Naive B cell (primary cell): ENCODE measurements at regions not wholly inside any gene's neighbourhood (a gene's known extent, or its start where the extent isn't known, plus 50 kb on each side); places are given as distances from the start of the nearest gene placed in this dataset.

Source experiments
- ATAC-seq, 2 donors: fragments of 150-1000 bp; cut with Tn5 transposase; 2 replicates each; pipeline ENCODE4 v1.10.0; 2021; ENCODE audit warnings: low read depth in 2 of 2, mild to moderate bottlenecking in 2 of 2, moderate library complexity in 2 of 2
- DNase-seq: peaks from one replicate; pipeline ENCODE4 v3.0.0; 2022
- H3K27ac Mint-ChIP-seq, 6 donors: one replicate each; pipeline ENCODE4 v1.8.0; 2020 to 2022; ENCODE audit warnings: mild to moderate bottlenecking in 6 of 6, mixed read lengths in 6 of 6, moderate library complexity in 5 of 6, inconsistent platforms in 2 of 6
- H3K27me3 Mint-ChIP-seq, 3 donors: one replicate each; pipeline ENCODE4 v1.8.0; 2021 to 2022; ENCODE audit warnings: mixed read lengths in 3 of 3, mild to moderate bottlenecking in 1 of 3
- H3K36me3 Mint-ChIP-seq, 2 donors: one replicate each; pipeline ENCODE4 v1.8.0; 2020 to 2022; ENCODE audit warnings: mixed read lengths in 2 of 2, inconsistent platforms in 1 of 2, mild to moderate bottlenecking in 1 of 2
- H3K4me1 Mint-ChIP-seq, 3 donors: one replicate each; pipeline ENCODE4 v1.8.0; 2020 to 2022; ENCODE audit warnings: mixed read lengths in 3 of 3, inconsistent platforms in 1 of 3, mild to moderate bottlenecking in 1 of 3, moderate library complexity in 1 of 3
- H3K4me3 Mint-ChIP-seq, 8 donors: one replicate each; pipeline ENCODE4 v1.8.0; 2020 to 2022; ENCODE audit warnings: mild to moderate bottlenecking in 8 of 8, mixed read lengths in 8 of 8, moderate library complexity in 8 of 8, inconsistent platforms in 2 of 8
- H3K9me3 Mint-ChIP-seq, 7 donors: one replicate each; pipeline ENCODE4 v1.8.0; 2020 to 2022; ENCODE audit warnings: mixed read lengths in 7 of 7, mild to moderate bottlenecking in 5 of 7, inconsistent platforms in 2 of 7, moderate library complexity in 1 of 7

- no peak for ATAC-seq
- Mint-ChIP-seq H3K36me3 (no peaks in the 10 kb centered on the region), H3K4me1 (no peaks in the 10 kb centered on the region), H3K27ac (no peak overlapping the region), H3K4me3 (no peak overlapping the region), H3K9me3 (peaks cover 0 to 5% (median 0%) of the 10 kb centered on the region in 7 donors), H3K27me3 (no peaks in the 10 kb centered on the region)
- no peak for DNase-seq
Observed at GRCh38 chr3:59631482-59631881, 581.7 kb upstream of the CFAP20DC start.

DNA sequence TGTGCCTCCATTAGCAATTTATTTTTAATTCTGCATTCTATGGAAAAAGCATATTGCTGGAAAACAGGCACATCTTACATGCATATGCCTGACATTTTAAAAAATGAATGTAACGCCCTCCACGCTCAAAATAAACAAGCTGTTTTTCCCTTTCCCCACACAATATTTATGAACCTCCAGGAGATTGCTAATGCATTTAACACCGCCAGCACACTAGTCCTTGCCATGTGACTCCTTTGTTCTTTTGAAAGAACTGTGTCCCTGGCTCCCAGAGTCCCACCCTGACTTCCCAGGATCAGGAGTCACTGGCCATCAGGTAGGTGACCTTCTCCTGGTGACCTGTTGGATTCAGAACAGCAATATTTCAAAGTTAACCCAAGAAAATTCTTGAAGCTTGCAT, 571.2 kb upstream of the CFAP20DC start:
- H3K4me1 Mint-ChIP-seq: no peaks in the 10 kb centered on the region
- H3K4me3 Mint-ChIP-seq: no peak overlapping the region
- H3K27ac Mint-ChIP-seq: no peak overlapping the region
- H3K9me3 Mint-ChIP-seq: peaks cover 0 to 18% (median 6%) of the 10 kb centered on the region in 7 donors
- H3K36me3 Mint-ChIP-seq: peaks cover 0 to 6% of the 10 kb centered on the region in 2 donors
- no peak for ATAC-seq
- no peak for DNase-seq
- H3K27me3 Mint-ChIP-seq: no peaks in the 10 kb centered on the region

DNA sequence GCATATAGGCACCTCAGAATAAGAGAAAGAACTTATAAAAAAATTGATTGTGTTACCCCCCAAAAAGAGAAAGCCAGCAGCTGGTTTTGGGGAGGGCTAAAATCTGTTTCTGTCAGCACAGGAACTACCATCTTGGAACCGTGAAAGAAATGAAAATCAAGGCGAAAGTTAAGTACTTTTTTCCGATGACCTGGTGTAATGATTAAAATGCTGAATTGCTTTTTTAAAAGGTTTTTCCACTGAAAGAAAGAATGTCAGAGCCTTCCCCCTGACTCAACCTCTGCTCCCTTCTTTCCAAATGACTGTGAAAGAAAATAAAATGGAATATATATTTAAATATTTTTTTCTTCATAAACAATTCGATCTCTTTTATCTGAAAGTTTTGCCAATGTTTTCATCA, 570.5 kb upstream of the CFAP20DC start:
- no peak for DNase-seq
- no peaks in the 10 kb centered on the region for H3K27me3 Mint-ChIP-seq
- no peaks in the 10 kb centered on the region for H3K4me1 Mint-ChIP-seq
- ATAC-seq: no peak
- H3K9me3 Mint-ChIP-seq: peaks cover 0 to 18% (median 6%) of the 10 kb centered on the region in 7 donors
- no peak overlapping the region for H3K27ac Mint-ChIP-seq
- H3K4me3 Mint-ChIP-seq: no peak overlapping the region
- peaks cover 0 to 6% of the 10 kb centered on the region in 2 donors for H3K36me3 Mint-ChIP-seq

GRCh38 chr3:59612444-59612715, 562.6 kb upstream of the CFAP20DC start:
- no peaks in the 10 kb centered on the region for H3K36me3 Mint-ChIP-seq

GRCh38 chr3:59611649-59612443, 562.0 kb upstream of the CFAP20DC start:
- ATAC-seq (no peak), DNase-seq (no peak)
- Mint-ChIP-seq H3K36me3 (no peaks in the 10 kb centered on the region), H3K4me1 (no peaks in the 10 kb centered on the region), H3K4me3 (no peak overlapping the region), H3K9me3 (peaks cover 0 to 10% (median 5%) of the 10 kb centered on the region in 7 donors), H3K27me3 (peaks cover 0 to 5% (median 4%) of the 10 kb centered on the region in 3 donors), H3K27ac (no peak overlapping the region)

More at GRCh38 chr3:59612444-59612715, 562.6 kb upstream of the CFAP20DC start:
- Mint-ChIP-seq H3K27me3 (peaks cover 0 to 5% (median 4%) of the 10 kb centered on the region in 3 donors), H3K4me3 (no peak overlapping the region), H3K27ac (no peak overlapping the region), H3K4me1 (no peaks in the 10 kb centered on the region), H3K9me3 (peaks cover 0 to 10% (median 5%) of the 10 kb centered on the region in 7 donors)
- DNase-seq (no peak), ATAC-seq (no peak)

DNA sequence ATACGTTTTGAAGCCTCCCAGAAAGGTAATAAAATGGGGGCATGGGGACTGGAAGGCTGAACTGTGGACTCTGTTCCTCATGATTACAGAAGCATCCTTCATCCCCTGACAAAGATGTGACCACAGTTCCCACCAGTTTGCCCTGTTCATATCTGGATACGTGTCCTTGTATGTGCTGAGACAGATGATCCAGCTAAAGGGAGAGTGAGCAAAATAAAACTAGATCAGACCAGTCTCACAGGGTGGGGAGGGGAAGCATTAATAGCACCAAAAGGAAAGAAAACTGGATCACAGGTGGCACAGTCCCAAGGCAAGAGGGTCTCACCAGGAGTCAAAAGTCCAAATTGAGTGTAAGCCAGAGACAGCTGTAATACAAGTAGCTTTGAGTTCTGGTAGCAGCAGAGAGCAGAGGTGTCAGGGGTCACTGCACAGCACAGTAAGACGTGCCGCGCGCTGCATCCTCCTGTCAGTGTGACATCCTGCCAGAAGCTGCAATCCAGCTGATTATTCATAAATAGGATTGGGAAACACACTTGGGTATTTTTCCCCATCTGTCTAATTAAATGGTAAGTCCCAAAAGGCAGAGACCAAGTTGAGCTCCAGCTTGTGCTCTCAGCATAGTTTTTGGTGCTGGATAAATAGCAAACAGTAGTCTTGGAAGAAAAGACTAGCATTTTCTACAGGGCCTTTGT, 560.0 kb upstream of the CFAP20DC start:
- DNase-seq (no peak), ATAC-seq (no peak)
- peaks cover 0 to 5% (median 4%) of the 10 kb centered on the region in 3 donors for H3K27me3 Mint-ChIP-seq
- H3K9me3 Mint-ChIP-seq: peaks cover 0 to 7% (median under 1%) of the 10 kb centered on the region in 7 donors
- H3K4me1 Mint-ChIP-seq: no peaks in the 10 kb centered on the region
- no peak overlapping the region for H3K27ac Mint-ChIP-seq
- no peaks in the 10 kb centered on the region for H3K36me3 Mint-ChIP-seq
- no peak overlapping the region for H3K4me3 Mint-ChIP-seq

DNA sequence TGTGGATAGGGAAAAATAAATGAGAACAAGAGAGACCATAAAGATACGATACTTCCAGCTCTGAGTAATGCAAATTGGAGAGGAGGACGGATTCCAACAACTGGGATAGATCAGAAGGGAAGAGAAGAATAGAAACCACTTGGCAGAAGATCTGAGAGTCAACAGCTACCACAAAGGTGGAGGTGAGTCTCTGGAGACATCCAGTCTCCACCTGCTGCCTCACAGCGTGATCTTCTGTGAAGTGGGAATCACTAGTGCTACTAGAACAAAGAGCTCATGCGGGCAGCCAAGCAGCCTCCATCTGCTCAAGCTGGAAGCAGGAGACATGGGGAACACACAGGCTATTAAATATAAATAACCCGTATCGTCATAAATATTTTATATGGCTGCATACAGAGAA, 558.5 kb upstream of the CFAP20DC start:
- peaks cover 0 to 5% (median 4%) of the 10 kb centered on the region in 3 donors for H3K27me3 Mint-ChIP-seq
- peaks cover 0 to 7% (median 0%) of the 10 kb centered on the region in 7 donors for H3K9me3 Mint-ChIP-seq
- no peak overlapping the region for H3K27ac Mint-ChIP-seq
- no peak overlapping the region for H3K4me3 Mint-ChIP-seq
- H3K36me3 Mint-ChIP-seq: no peaks in the 10 kb centered on the region
- ATAC-seq: no peak
- no peaks in the 10 kb centered on the region for H3K4me1 Mint-ChIP-seq
- DNase-seq: no peak

DNA sequence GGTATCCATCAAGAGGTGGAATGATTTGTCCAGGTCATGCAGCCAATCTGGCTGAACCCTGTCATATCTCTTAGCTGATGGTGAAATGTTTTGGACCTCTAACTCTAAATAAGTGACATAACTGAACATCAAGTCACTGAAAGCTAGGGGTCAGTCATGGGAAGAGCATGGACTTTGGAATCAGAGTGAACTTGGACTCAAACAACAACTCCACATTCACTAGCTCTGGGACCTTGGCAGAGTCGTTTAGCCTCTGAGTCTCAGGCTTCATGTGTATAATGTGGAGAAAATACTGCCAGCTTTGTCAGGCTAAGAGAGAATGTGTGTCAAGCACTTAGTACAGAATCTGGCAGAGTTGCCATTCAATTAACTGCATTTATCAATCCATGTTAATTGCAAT, 557.8 kb upstream of the CFAP20DC start:
- no peaks in the 10 kb centered on the region for H3K36me3 Mint-ChIP-seq
- no peak for DNase-seq
- H3K9me3 Mint-ChIP-seq: peaks cover 0 to 4% (median 0%) of the 10 kb centered on the region in 7 donors

DNA sequence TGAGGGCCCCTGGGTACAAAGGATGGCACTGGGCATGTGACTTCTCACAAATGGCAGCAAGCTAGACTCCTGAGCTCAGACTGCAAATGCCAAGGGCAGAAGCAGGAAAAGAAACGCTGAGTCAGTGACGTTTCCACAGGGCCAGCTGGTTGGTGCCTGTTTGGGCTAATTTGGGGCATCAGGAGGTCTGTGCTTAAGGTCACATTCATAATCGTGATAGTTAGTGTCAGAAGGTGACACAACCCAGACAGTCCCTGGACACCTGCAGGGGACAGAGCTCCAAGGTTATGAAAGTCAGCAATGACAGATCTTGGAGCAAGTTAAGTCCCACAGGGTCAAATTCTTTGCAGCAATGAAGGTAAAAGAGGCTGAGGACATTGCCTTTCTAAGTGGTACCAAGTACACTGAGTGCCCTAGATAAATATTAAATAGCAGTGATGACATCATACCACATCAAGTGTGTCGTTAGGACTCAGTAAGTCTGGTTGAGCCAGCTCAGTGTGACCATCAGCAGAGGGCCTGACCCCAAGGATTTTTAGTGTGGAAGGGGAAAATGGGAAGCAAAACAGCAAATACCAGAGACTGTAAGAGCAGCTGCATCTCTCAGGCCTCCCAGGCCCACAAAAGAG, 556.9 kb upstream of the CFAP20DC start:
- Mint-ChIP-seq H3K4me1 (no peaks in the 10 kb centered on the region), H3K4me3 (no peak overlapping the region), H3K27me3 (peaks cover 0 to 5% (median 4%) of the 10 kb centered on the region in 3 donors), H3K27ac (no peak overlapping the region), H3K9me3 (peaks cover 0 to 4% (median 0%) of the 10 kb centered on the region in 7 donors), H3K36me3 (no peaks in the 10 kb centered on the region)
- no peak for DNase-seq
- ATAC-seq: no peak

More for the DNA sequence above, 557.8 kb upstream of the CFAP20DC start:
- Mint-ChIP-seq H3K27me3 (peaks cover 0 to 5% (median 4%) of the 10 kb centered on the region in 3 donors), H3K4me3 (no peak overlapping the region), H3K4me1 (no peaks in the 10 kb centered on the region), H3K27ac (no peak overlapping the region)
- no peak for ATAC-seq

DNA sequence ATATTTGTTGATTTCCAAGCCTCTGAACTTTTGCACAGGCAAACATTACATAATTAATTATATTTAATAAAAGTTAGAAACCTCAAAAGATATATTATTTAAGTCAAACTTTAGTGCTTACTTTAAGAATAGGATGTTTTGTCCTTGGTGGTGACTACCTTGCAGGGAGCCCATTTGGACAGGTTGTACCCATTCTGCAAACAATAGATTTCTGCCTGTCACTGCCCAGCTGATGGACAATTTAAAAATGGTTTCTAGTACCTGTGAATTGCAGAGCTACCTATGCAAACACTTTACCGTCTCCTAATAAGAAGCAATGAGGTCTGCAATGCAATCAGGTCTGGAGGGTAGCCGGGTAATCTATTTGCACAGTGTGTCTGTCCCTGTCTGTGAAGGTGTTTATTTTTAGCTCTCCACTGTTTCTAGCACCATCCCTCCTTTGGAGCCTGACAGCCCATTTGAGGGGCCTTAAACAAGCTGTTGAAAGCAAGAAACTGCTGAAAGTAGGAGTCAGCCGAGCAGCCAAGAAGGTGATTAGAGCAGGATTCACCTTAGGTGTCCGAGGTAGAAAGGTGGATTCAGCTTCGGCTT, 556.2 kb upstream of the CFAP20DC start:
- no peaks in the 10 kb centered on the region for H3K4me1 Mint-ChIP-seq
- ATAC-seq (no peak), DNase-seq (no peak)
- peaks cover 0 to 2% (median 1%) of the 10 kb centered on the region in 3 donors for H3K27me3 Mint-ChIP-seq
- H3K36me3 Mint-ChIP-seq: no peaks in the 10 kb centered on the region
- H3K27ac Mint-ChIP-seq: no peak overlapping the region
- peaks cover 0 to 4% (median 0%) of the 10 kb centered on the region in 7 donors for H3K9me3 Mint-ChIP-seq
- no peak overlapping the region for H3K4me3 Mint-ChIP-seq

DNA sequence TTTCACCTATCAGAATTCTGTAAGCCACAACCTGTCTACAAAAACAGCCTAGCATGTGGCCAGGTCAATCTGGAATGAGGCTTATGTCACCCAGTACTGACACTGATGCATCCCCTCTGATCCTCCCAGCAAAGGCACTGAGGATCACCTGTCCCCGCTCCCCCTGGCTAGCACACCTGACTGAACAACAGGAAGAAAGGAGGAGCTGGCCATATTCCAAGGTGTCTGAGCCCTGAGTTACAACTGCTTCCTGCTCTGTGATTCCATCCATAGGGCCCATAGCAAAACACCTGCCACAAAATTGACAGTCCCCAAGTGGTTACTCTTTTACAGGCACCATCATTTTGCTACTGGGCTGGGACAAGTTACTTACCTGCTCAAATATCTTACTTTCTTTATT, 555.5 kb upstream of the CFAP20DC start:
- no peak for DNase-seq
- H3K27ac Mint-ChIP-seq: no peak overlapping the region
- H3K4me3 Mint-ChIP-seq: no peak overlapping the region
- H3K36me3 Mint-ChIP-seq: no peaks in the 10 kb centered on the region
- peaks cover 0 to 4% (median 0%) of the 10 kb centered on the region in 7 donors for H3K9me3 Mint-ChIP-seq
- H3K27me3 Mint-ChIP-seq: no peaks in the 10 kb centered on the region
- no peak for ATAC-seq
- no peaks in the 10 kb centered on the region for H3K4me1 Mint-ChIP-seq

DNA sequence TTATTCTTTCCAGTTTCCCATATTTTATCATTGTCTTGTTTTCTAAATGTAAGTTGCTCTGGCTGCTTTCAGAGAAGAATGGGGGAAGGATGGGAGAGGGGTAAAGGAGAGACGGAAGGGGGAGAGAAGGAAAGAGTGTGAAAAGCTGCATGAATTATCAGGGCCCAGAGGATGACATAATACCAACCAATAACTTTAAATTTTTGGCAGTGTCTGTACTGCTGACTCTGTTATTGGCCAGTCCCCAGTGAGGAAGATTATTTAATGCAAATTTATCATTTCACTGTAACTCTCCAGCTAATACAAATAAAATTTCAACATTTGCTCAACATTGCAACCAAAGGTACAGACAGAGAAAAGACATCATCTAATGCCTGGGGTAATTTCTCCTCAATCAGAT, 551.7 kb upstream of the CFAP20DC start:
- Mint-ChIP-seq H3K4me1 (no peaks in the 10 kb centered on the region), H3K36me3 (no peaks in the 10 kb centered on the region), H3K9me3 (no peaks in the 10 kb centered on the region), H3K27me3 (no peaks in the 10 kb centered on the region), H3K27ac (peak overlapping the region in 1 of 6 donors; percentile 49), H3K4me3 (no peak overlapping the region)
- ATAC-seq: no peak
- no peak for DNase-seq

GRCh38 chr3:59600631-59601030, 550.8 kb upstream of the CFAP20DC start:
- Mint-ChIP-seq H3K4me3 (no peak overlapping the region), H3K27ac (no peak overlapping the region), H3K9me3 (peaks cover 0 to 3% (median 1%) of the 10 kb centered on the region in 7 donors), H3K4me1 (no peaks in the 10 kb centered on the region), H3K27me3 (no peaks in the 10 kb centered on the region), H3K36me3 (no peaks in the 10 kb centered on the region)
- no peak for DNase-seq
- no peak for ATAC-seq
